Dedifferentiated amniotic fluid mesenchymal stem cell (primary cell): ENCODE measurements at regions not wholly inside any gene's neighbourhood (a gene's known extent, or its start where the extent isn't known, plus 50 kb on each side); places are given as distances from the start of the nearest gene placed in this dataset.
A peak's percentile ranks its signal among the peaks of the same experiment; 100 is the strongest.
"Not testable (repeated sequence)": the region's sequence is repeated elsewhere in the genome, so short reads cannot be mapped to it uniquely, and the experiment has no call there.

Experiments used
- DNase-seq: peaks from one replicate; pipeline ENCODE4 v3.0.0-alpha.2; 2016; ENCODE audit errors: extremely low spot score

DNA sequence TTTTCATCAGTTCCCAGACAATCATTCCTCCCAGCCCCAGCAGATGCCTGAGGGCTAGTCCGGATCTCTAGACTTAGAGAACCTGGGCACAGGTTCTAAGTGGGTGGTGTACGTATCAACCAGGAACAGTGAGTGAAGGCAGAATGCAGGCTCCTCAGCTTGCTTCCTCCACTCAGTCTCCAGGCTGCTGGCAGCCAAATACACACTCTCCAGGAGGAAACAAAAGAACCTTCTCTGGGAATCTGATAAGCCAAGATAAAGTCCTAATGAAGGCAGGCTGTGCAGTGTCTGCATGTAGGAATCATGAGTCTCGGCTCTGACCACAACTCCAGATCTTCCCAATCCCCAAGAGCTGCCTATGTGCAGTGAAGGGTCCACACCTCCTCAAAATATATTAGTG lies 245.7 kb downstream of the SP3 start:
- DNase-seq, result no peak

DNA sequence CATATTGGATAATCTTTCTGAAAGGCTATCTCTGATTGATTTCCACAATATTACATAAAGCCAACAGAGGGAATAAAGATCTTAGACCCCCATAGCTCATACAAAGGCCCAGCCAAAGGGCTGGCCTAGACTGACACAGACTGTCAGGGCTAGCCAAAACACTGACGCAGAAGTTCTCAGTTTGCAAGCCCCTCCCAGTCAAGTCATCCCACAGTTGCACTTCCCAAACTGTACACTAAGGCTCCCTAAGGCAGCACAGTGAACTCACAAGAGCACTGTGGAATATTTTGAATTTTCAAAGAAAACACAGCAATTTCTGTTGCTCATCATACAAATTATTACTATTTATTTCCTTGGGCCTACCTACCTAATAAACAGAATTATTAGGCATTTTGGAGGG lies 244.9 kb downstream of the SP3 start:
- DNase-seq, result no peak

DNA sequence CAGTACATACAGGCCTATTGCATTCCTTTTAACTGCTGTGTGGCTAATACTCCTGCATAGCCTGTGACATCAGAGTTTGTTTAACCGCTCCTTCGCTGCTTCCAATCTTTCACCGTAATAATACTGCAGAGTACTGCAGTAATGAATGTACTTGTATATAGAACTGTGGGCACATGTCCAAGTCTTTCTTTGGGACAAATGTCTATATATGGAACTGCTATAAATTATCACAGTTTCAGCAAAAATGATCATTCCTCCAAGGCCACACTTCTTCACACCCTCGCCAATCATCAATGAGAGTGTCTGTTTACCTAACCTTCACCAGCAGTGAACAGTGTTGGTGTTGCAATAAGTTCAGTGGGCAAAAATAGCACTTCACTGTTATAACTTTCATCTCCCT lies 230.4 kb downstream of the SP3 start:
- DNase-seq, result no peak

GRCh38 chr2:173737954-173738575 lies 227.1 kb downstream of the SP3 start:
- not testable (repeated sequence) for DNase-seq

GRCh38 chr2:173739006-173739405 lies 226.2 kb downstream of the SP3 start:
- DNase-seq, result no peak

DNA sequence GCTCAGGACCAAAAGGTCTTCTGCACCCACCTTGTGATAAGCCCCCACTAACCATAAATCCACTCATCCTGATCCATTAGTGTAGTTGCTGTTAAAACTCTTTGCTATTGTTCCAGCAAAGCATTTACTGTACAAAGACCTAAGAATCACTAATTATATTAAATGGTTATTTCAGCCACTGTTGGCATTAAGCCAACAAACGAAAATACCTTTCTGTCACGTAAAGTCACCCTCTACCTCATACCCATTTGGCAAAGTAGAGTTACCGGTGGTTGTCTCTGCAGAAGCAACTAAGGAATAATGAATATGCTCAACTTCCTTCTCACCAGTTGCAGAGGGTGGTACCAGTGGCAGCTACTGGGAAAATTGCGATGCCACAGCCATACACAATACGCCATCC lies 224.5 kb downstream of the SP3 start:
- DNase-seq, result no peak

DNA sequence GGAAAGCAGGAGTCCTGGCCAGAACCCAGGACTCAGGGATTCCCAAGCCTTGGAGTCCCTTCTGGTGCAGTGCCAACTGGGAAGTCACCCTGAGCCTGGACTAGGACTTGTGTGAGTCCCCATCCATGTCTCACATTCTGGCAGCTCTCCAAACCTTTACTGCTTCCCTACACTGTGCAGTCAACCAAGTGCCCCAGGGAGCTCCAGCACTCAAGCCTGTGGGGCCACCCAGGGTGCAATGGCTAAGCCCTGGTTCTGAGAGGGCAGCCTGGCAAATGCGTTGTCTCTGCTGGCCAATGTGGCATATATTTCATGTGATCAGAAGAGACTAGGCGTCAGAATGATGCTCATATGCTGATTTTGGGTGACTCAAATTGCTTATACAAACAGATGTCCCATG lies 223.4 kb downstream of the SP3 start:
- DNase-seq, result no peak

DNA sequence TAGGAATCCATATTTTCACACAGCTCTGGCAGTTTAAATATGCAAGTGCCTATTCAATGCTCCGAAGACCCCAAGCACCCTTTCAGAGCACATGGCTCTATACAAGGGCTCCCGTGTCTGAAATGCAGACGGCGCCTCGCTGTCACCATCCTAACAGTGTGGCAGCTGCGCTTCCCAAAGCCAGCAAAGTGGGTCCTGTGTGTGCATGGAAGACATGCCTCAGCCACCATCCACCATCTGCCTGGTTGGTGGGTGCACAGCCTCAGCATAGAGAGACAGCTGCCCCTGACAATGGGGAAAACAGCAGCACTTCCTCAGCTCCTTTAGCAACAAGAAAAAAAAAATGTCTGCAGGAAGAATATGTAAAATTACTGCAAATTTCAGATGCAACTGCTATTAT lies 218.1 kb downstream of the SP3 start:
- no peak for DNase-seq

DNA sequence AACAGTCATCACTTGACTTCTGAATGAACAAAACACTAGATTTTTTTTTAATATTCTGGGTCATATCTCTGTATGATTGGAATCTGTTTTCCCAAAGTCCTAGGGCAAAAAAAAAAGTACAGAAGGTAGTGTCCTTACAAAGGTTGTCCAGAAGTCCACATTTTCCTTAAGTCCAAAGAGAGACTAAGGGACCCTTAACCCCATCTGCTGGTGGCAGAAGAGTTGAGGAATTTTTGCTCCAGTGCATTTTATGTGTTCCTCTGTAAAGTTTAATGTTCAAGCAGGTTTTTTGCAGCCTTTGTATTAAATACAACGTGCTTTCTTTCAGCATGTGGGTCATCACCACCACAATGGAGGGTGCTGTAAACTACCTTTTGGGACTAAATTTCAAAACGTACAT lies 215.9 kb downstream of the SP3 start:
- no peak for DNase-seq

- no peak for DNase-seq
These were observed 214.8 kb downstream of the SP3 start for GRCh38 chr2:173750353-173750801.

GRCh38 chr2:173750831-173751230 lies 214.3 kb downstream of the SP3 start:
- DNase-seq, result no peak

DNA sequence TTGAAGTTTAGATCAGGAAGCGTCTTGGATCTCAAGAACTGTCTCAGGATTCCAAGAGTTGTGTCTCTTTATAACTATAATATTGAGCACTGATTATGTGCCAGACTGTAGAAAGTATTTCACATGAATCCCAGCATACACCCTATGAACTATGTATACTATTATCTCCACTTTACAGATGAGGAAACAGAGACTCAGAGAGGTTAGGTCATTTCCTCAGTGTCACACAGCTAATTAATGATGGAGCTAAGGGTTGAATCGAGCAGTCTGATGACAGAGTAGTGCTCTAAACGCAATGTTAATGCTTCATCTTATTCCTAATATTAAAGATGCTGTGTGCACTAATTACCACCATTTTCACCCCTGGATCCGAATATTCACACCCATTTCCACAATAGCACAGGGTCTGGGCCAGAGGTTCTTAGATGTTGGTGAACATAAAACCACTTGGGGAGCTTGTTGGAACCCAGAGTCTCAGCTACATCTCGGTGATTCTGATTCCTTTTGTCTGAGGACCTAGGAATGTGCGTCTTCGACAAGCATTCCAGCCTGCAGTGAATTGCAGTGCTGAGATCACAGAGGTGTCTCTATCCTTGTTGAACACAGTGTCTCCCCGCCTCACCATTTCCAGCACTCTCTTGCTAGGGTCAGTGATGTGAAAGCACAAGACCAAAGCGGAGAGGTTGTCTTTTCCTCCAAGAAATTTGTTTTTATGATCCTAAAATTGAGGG lies 213.8 kb downstream of the SP3 start:
- DNase-seq, result no peak

GRCh38 chr2:173752152-173752551 lies 213.0 kb downstream of the SP3 start:
- no peak for DNase-seq

DNA sequence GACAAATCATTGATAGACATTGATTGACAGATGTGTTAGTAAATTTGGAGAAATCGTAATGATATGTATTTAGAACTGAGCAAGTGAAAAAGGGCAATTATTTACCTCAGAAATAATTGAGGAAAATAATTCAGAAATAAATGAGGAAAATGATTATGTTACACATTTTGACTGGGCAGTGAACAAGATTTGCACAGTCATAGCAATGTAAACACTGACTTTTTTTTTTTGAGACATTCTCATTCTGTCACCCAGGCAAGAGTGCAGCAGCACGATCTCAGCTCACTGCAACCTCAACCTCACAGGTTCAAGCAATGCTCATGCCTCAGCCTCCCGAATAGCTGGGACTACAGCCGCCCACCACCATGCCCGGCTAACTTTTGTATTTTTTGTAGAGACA lies 211.7 kb downstream of the SP3 start:
- DNase-seq, result no peak

GRCh38 chr2:173754165-173754564 lies 211.0 kb downstream of the SP3 start:
- no peak for DNase-seq

- DNase-seq, result no peak
These were observed 210.3 kb downstream of the SP3 start for GRCh38 chr2:173754837-173755236.

DNA sequence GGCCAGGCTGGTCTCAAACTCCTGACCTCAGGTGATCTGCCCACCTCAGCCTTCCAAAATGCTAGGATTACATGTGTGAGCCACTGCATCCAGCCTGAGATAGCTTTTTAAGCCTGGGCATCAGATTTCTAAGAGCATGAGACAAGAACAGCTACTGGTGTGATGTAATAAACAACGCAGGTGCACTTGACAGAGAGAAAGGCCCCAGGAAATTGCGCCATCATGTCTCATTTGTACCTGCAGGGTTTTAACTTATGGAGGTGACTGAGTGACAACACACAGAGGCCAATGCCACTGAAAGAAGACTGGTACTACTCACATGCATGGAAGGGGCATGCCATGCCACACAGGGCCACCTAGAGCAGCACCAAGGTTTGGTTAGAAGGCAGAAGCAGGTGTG lies 209.4 kb downstream of the SP3 start:
- DNase-seq, result no peak

DNA sequence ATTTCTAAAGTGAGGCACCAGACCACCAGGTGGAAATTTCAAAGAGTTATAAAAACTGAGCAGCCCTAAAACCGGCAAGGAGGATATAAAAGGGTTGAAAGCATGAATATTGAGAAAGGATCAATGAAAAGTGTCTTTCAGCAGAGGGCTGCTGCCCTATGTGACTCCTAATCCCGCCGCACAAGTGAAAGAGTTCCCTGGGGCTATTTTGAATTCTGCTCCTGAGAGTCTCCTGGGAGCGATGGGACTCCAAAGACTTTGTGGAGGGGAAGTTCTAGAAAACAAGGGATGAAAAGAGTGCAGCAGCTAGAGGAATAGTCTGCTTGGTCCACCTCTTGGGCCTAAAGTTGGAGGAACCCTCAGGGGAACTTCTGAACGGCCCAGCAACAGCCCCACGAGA lies 205.2 kb downstream of the SP3 start:
- DNase-seq, result no peak

DNA sequence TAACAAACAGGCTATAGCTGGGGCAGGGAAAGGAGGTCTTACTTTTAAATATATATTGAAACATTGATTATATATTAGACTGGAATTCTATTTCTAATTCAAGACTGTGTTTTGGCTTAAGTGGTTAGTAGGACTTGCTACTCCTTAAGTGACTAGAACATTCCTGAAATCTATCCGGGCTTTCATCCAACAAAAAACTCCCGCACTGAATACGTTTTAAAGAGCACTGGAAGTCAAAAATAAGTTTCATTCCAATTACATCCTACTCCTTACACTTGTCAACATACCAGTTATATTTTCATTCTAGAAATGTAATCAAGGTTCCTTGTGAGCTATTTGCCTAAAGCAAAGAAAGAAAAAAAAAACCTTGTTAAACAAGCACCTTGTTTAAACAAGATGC lies 204.6 kb downstream of the SP3 start:
- peak; percentile 52 for DNase-seq

DNA sequence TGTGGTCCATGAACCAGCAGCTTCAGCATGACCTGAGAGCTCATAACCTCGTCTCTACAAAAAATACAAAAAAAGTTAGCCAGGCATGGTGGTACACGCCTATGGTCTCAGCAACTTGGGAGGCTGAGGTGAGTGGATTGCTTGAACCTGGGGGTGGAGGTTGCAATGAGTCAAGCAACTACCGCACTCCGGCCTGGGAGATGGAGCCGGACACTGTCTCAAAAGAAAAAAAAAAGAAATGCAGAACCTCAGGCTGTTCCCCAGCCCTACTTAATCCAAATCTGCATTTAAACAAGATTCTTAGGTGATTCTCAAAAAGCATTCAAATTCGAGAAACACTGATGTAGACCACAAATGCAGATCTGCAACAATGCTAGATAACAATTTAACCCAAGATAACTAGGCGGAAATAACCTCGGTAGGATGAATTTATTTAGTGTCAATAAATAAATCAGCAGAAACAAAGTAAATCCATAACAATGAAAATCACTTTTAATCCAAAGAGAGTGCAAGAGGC lies 203.5 kb downstream of the SP3 start:
- no peak for DNase-seq

DNA sequence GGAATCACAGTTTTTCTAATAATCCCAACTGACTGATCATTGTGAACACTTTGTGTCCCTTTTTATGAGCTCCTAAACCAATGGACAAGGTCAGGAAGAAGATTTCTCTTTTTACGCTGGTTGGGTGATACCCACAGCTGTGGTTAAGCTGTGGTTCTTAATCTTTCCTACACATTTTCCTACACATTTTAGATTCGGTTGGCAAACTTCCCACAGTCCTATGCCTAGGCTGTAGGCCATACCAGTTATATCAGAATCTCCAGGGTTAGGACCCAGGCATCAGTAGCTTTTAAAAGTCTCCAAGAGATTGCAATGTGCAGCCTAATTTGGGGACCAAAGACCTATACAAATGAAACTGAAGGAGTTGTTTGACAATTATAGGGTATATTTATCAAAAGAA lies 203.0 kb downstream of the SP3 start:
- DNase-seq, result no peak

GRCh38 chr2:173762864-173763263 lies 202.3 kb downstream of the SP3 start:
- no peak for DNase-seq

GRCh38 chr2:173763641-173764040 lies 201.5 kb downstream of the SP3 start:
- DNase-seq, result no peak

DNA sequence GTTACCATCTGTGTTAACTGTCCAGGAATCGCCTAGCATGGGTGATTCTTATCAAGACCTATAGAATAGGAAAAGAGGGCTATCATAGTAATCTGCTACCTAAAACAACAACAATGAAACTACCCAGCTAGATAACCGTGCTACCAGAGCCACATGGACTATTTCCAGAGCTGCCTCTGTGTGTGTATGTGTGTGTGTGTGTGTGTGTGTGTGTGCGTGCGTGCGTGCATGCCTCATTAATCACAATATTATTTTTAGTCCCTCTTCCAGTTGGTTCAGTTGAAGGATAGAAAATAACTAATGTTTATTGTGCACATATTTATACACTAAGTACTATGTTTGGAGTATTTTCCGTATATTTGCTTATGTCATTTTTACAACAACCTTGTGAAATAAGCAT lies 201.1 kb downstream of the SP3 start:
- no peak for DNase-seq
